ENCODE measurements at regions not wholly inside any gene's neighbourhood (a gene's known extent, or its start where the extent isn't known, plus 50 kb on each side); places are given as distances from the start of the nearest gene placed in this dataset.

DNA sequence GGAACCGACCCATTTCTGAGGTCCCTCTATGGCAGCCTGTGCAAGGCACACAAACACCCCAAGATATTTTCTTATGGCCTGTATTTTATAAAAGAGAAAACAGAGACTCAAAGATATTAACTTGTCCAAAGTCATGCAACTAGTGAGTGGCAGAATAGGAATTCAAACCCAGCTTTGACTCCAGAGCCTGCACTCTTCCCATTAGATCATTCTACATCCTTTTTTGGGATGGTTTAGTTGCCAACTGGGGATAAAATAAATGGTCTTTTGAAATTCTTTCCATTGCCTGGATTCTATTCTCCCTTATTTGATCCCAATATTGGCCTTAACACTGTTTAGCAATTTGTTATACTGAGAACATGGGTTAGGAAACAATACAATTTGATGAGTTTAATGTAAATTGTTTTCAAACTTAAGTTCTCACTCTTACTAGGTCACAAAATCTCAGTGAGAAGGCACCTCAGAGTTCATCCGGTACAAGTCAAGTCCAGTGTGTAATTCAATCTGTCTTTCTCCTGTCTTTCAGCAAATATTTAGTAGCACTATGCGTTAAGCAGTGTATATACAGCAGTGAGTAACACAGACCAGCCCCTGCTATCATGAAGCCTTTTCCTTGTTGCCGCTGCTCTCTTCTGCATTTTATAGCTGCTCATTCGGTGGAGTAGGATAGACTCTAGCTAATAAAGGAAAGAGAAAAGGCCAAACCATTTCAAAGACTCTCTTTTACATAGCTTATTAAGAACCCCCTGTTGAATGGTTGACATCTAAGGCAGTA is 162.1 kb upstream of the IFNG-AS1 start (continued):
- TF ChIP-seq TCF12 (IDR thresholded peaks at IDR 0.05): no peak

DNA sequence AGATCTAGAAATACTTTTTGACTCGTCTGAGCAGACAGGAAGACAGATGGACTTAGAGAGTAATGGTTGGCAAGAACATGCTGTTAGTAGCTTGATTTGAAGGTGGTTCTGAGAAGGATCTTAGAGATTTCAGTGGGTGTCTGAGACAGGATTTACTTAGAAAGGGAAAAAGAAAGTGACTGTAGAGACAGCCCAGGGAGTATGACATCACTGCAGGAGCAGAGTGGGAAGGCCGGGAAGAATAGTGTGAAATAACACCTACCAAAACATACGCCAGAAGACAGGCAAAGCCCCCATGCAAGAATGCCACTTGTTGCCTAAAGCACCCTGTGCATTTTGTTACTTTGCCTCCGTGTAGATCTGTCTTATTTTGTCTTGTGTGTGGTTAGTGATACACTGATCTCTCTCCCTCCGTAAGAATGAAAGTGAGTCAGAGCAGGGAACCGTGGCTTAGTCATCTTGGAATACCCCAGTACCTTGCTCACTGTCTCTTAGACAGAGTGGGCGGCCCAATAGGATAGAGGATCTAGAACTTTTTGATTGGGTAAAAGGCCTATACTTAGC is 161.3 kb upstream of the IFNG-AS1 start:
- no peaks in the 10 kb centered on the region for H3K27me3 ChIP-seq (ENCODE audit: insufficient read depth)
- peak; percentile 14 for DNase-seq
- no peaks in the 10 kb centered on the region for H3K79me2 ChIP-seq (ENCODE audit: insufficient read depth)
- H3K27ac ChIP-seq (ENCODE audit: low read depth in 2 of 2, low read length in 1 of 2): peak overlapping the region; percentile 74 to 99
- H3K4me1 ChIP-seq (ENCODE audit: control insufficient read depth in 1 of 2, insufficient read depth in 2 of 2, low read depth in 1 of 2, low read length in 1 of 2): peaks cover 0 to 11% of the 10 kb centered on the region in 2 experiments; a peak in 3 of 4 replicates
- H2AFZ ChIP-seq (ENCODE audit: low read depth): peak overlapping the region; percentile 51
- H3K9me2 ChIP-seq: no peaks in the 10 kb centered on the region
- H3K4me3 ChIP-seq (ENCODE audit: low read depth in 2 of 2, low read length in 1 of 2): peak overlapping the region; percentile 44 to 57; a peak in 3 of 4 replicates
- no peaks in the 10 kb centered on the region for H4K20me1 ChIP-seq (ENCODE audit: insufficient read depth)
- peaks cover 23% of the 10 kb centered on the region for H3F3A ChIP-seq (replicated peaks; ENCODE audit: insufficient read depth)
- CTCF ChIA-PET: interaction anchor here (0.6 kb wide), 1 partner anchor 1264 kb away, joined by 3 read pairs; no protein-coding TSS in a partner anchor
- POLR2A ChIA-PET: no interaction called here
- H3K9ac ChIP-seq: peak overlapping the region; percentile 87
- H3K36me3 ChIP-seq (replicated peaks in 1 of 2; ENCODE audit: control insufficient read depth in 1 of 2, insufficient read depth in 2 of 2, low read length in 1 of 2): no peaks in the 10 kb centered on the region
- peak overlapping the region; percentile 89 for H3K4me2 ChIP-seq
- WGBS (ENCODE audit: low lambda C conversion rate): 12% methylated on average over 7 of the region's 7 CpGs
- H3K9me3 ChIP-seq: no peaks in the 10 kb centered on the region
- TF ChIP-seq FOXJ3 (CRISPR knock-in tag; IDR thresholded peaks at IDR 0.05) (no peak), TEAD4 (IDR thresholded peaks at IDR 0.05; ENCODE audit: borderline replicate concordance, insufficient read depth) (peak; percentile 36; the same call in 1 of the 2 replicates), FOXM1 (IDR thresholded peaks at IDR 0.05; ENCODE audit: low read depth) (no peak), GATA2 (CRISPR knock-in tag; IDR thresholded peaks at IDR 0.05) (no peak), CHD2 (IDR thresholded peaks at IDR 0.05; ENCODE audit: low read length, partially characterized antibody) (no peak), RCOR1 (IDR thresholded peaks at IDR 0.05; ENCODE audit: low read length) (no peak), EZH2phosphoT487 (IDR thresholded peaks at IDR 0.05; ENCODE audit: borderline replicate concordance, low read depth) (no peak), NRF1 (IDR thresholded peaks at IDR 0.05; ENCODE audit: low read depth, low read length) (no peak), TAF1 (IDR thresholded peaks at IDR 0.05; ENCODE audit: borderline replicate concordance, low read depth, low read length) (no peak; the same call in 1 of the 2 replicates), FOSL2 (IDR thresholded peaks at IDR 0.05; ENCODE audit: borderline replicate concordance, low read depth) (peak; percentile 98), MXI1 (IDR thresholded peaks at IDR 0.05; ENCODE audit: low read depth, low read length) (no peak), POLR2AphosphoS5 (IDR thresholded peaks at IDR 0.05; ENCODE audit: low read depth, low read length) (peak; percentile 83), NFIC (IDR thresholded peaks at IDR 0.05; ENCODE audit: borderline replicate concordance) (0 out of 2 replicates have a peak, but pooled peaks have one; percentile 27), RXRA (IDR thresholded peaks at IDR 0.05; ENCODE audit: borderline replicate concordance, low read depth) (no peak), MEF2A (IDR thresholded peaks at IDR 0.05; ENCODE audit: borderline replicate concordance, low read depth) (no peak), YY1 (IDR thresholded peaks at IDR 0.05; ENCODE audit: low read depth) (no peak)
- TF ChIP-seq, protein P1, sequence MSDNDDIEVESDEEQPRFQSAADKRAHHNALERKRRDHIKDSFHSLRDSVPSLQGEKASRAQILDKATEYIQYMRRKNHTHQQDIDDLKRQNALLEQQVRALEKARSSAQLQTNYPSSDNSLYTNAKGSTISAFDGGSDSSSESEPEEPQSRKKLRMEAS (IDR thresholded peaks at IDR 0.05; ENCODE audit: low read depth): peak; percentile 56
- TF ChIP-seq, protein P2, sequence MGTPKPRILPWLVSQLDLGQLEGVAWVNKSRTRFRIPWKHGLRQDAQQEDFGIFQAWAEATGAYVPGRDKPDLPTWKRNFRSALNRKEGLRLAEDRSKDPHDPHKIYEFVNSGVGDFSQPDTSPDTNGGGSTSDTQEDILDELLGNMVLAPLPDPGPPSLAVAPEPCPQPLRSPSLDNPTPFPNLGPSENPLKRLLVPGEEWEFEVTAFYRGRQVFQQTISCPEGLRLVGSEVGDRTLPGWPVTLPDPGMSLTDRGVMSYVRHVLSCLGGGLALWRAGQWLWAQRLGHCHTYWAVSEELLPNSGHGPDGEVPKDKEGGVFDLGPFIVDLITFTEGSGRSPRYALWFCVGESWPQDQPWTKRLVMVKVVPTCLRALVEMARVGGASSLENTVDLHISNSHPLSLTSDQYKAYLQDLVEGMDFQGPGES (IDR thresholded peaks at IDR 0.05; ENCODE audit: low read depth, low read length): no peak
- TF ChIP-seq, protein P3, sequence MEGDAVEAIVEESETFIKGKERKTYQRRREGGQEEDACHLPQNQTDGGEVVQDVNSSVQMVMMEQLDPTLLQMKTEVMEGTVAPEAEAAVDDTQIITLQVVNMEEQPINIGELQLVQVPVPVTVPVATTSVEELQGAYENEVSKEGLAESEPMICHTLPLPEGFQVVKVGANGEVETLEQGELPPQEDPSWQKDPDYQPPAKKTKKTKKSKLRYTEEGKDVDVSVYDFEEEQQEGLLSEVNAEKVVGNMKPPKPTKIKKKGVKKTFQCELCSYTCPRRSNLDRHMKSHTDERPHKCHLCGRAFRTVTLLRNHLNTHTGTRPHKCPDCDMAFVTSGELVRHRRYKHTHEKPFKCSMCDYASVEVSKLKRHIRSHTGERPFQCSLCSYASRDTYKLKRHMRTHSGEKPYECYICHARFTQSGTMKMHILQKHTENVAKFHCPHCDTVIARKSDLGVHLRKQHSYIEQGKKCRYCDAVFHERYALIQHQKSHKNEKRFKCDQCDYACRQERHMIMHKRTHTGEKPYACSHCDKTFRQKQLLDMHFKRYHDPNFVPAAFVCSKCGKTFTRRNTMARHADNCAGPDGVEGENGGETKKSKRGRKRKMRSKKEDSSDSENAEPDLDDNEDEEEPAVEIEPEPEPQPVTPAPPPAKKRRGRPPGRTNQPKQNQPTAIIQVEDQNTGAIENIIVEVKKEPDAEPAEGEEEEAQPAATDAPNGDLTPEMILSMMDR (IDR thresholded peaks at IDR 0.05): no peak
- TF ChIP-seq, protein P4, sequence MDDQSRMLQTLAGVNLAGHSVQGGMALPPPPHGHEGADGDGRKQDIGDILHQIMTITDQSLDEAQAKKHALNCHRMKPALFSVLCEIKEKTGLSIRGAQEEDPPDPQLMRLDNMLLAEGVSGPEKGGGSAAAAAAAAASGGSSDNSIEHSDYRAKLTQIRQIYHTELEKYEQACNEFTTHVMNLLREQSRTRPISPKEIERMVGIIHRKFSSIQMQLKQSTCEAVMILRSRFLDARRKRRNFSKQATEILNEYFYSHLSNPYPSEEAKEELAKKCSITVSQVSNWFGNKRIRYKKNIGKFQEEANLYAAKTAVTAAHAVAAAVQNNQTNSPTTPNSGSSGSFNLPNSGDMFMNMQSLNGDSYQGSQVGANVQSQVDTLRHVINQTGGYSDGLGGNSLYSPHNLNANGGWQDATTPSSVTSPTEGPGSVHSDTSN (IDR thresholded peaks at IDR 0.05): peak; percentile 54
- TF ChIP-seq, protein P5, sequence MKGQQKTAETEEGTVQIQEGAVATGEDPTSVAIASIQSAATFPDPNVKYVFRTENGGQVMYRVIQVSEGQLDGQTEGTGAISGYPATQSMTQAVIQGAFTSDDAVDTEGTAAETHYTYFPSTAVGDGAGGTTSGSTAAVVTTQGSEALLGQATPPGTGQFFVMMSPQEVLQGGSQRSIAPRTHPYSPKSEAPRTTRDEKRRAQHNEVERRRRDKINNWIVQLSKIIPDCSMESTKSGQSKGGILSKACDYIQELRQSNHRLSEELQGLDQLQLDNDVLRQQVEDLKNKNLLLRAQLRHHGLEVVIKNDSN (IDR thresholded peaks at IDR 0.05; ENCODE audit: borderline replicate concordance, low read depth): no peak
- TF ChIP-seq, protein P6, sequence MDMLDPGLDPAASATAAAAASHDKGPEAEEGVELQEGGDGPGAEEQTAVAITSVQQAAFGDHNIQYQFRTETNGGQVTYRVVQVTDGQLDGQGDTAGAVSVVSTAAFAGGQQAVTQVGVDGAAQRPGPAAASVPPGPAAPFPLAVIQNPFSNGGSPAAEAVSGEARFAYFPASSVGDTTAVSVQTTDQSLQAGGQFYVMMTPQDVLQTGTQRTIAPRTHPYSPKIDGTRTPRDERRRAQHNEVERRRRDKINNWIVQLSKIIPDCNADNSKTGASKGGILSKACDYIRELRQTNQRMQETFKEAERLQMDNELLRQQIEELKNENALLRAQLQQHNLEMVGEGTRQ (IDR thresholded peaks at IDR 0.05; ENCODE audit: borderline replicate concordance, low read depth, low read length): no peak

All from SK-N-SH (cell line).